ENCODE measurements at regions not wholly inside any gene's neighbourhood (a gene's known extent, or its start where the extent isn't known, plus 50 kb on each side); places are given as distances from the start of the nearest gene placed in this dataset.

DNA sequence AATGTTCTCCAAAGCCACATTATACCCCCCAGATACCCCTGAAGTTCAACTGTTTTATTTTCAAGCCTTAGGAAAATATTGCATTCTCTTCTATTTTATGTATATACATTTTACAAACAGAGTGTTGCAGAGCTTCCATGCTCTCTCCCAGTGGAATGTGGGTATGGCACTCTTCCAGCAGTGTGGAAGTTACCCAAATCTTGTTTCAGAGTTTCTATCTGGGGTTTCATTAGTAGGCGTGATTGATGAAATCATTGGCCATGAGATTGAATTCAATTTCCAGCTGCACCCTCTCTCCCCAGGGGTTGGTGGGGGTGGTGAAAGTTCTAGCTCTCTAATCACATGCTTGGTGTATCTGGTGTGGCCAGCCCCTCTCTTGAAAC is 350.4 kb downstream of the RPS24 start:
- no peaks in the 10 kb centered on the region for H3K4me1 ChIP-seq (ENCODE audit: control insufficient read depth in 1 of 2, low read depth in 2 of 2)
- DNase-seq (ENCODE audit: low spot score) (no peak), ATAC-seq (ENCODE audit: insufficient number of reproducible peaks, low FRiP score, low read depth) (no peak)
- no peak overlapping the region for H3K4me3 ChIP-seq
- H3K27me3 ChIP-seq (replicated peaks; ENCODE audit: insufficient read depth), result no peaks in the 10 kb centered on the region
- TF ChIP-seq CTCF (IDR thresholded peaks at IDR 0.05), result no peak
- no peak overlapping the region for H3K27ac ChIP-seq
- H3K9me3 ChIP-seq, result no peaks in the 10 kb centered on the region
- no peaks in the 10 kb centered on the region for H3K36me3 ChIP-seq

GRCh38 chr10:78385599-78385998 is 351.9 kb downstream of the RPS24 start:
- Histone ChIP-seq H3K9me3 (no peaks in the 10 kb centered on the region), H3K4me3 (no peak overlapping the region), H3K36me3 (no peaks in the 10 kb centered on the region), H3K27ac (no peak overlapping the region), H3K27me3 (replicated peaks; ENCODE audit: insufficient read depth) (no peaks in the 10 kb centered on the region), H3K4me1 (ENCODE audit: control insufficient read depth in 1 of 2, low read depth in 2 of 2) (no peaks in the 10 kb centered on the region)
- DNase-seq (ENCODE audit: low spot score) (no peak), ATAC-seq (ENCODE audit: insufficient number of reproducible peaks, low FRiP score, low read depth) (no peak)
- no peak for TF ChIP-seq CTCF (IDR thresholded peaks at IDR 0.05)

DNA sequence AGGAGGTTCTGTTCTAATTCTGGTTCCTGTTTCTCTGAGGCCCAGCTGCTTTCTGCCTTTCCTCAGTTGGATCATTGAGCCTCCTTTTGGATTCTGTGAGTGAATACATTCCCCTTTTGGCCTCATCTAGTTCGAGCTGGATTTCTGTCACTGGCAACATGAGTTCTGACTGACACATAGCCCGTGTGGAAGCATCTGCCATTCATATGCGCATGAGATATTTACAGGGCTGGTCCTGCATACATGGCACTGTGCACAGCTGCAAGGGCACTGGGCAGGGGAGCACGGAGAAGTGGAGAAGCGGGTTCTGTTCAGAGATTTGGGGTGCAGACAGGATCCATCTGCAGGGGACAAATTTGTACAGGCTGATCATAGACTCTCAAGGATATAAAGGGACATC is 352.8 kb downstream of the RPS24 start:
- no peaks in the 10 kb centered on the region for H3K4me1 ChIP-seq (ENCODE audit: control insufficient read depth in 1 of 2, low read depth in 2 of 2)
- no peaks in the 10 kb centered on the region for H3K27me3 ChIP-seq (replicated peaks; ENCODE audit: insufficient read depth)
- H3K27ac ChIP-seq, result no peak overlapping the region
- DNase-seq (ENCODE audit: low spot score) (no peak), ATAC-seq (ENCODE audit: insufficient number of reproducible peaks, low FRiP score, low read depth) (no peak)
- no peak for TF ChIP-seq CTCF (IDR thresholded peaks at IDR 0.05)
- H3K36me3 ChIP-seq, result no peaks in the 10 kb centered on the region
- H3K4me3 ChIP-seq, result no peak overlapping the region
- no peaks in the 10 kb centered on the region for H3K9me3 ChIP-seq

DNA sequence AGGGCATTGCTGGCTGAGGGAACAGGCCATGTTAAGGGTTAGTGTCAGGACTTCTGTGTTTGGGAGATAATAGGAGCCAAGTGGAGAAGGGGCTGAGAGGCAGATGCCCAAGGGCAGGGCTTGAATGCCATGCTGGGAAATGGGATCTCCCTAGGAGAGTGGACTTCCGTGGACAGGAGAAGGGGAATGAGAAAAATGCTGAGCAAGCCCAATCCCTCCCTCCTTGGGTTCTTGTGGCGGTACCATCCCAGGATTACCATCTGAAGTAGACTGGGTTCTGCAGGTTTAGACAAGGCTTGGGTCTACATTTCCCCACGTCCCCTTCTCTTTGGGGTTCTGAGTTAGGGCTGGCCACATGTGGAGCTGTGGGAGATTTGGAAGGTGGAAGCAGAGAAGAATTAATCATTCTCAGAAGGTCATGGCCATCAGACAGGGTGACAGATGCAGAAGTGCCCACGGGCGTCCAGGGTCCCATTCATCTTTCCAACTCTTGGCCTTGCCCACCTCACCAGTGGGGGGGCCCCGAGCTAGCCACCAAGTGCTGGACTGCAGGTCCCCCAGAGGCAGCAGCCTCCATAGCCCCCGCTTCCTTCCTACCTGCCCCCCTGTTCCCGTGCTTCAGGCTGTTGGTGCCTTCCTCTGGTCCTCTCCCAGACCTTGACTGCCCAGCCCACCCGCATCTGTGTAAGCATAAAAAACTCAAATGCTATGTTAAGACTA is 354.8 kb downstream of the RPS24 start:
- no peak overlapping the region for H3K27ac ChIP-seq
- H3K36me3 ChIP-seq, result no peaks in the 10 kb centered on the region
- DNase-seq (ENCODE audit: low spot score) (no peak), ATAC-seq (ENCODE audit: insufficient number of reproducible peaks, low FRiP score, low read depth) (no peak)
- H3K27me3 ChIP-seq (replicated peaks; ENCODE audit: insufficient read depth), result no peaks in the 10 kb centered on the region
- H3K4me3 ChIP-seq, result no peak overlapping the region
- TF ChIP-seq CTCF (IDR thresholded peaks at IDR 0.05), result no peak
- no peaks in the 10 kb centered on the region for H3K9me3 ChIP-seq
- H3K4me1 ChIP-seq (ENCODE audit: control insufficient read depth in 1 of 2, low read depth in 2 of 2), result no peaks in the 10 kb centered on the region

DNA sequence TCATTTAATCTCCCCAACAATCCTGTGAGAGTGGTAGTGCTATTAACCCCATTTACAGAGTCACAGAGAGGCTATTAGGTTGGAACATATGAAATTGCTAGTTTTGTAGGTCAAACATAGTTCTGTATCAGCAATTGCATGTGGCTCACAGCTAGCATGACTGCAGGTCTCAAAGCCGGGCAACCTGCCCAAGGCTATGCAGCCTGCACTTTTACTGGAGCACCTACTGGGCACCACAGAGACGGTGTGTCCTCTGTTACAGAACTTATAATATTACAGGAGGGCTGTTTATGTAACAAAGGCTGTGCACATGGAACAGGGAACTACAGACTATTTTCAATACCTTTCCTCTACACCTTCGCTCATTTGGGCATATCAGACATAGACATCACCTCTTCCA is 355.8 kb downstream of the RPS24 start:
- TF ChIP-seq CTCF (IDR thresholded peaks at IDR 0.05), result no peak
- Histone ChIP-seq H3K27ac (no peak overlapping the region), H3K36me3 (no peaks in the 10 kb centered on the region), H3K4me3 (no peak overlapping the region), H3K4me1 (ENCODE audit: control insufficient read depth in 1 of 2, low read depth in 2 of 2) (no peaks in the 10 kb centered on the region), H3K27me3 (replicated peaks; ENCODE audit: insufficient read depth) (no peaks in the 10 kb centered on the region), H3K9me3 (no peaks in the 10 kb centered on the region)
- ATAC-seq (ENCODE audit: insufficient number of reproducible peaks, low FRiP score, low read depth) (no peak), DNase-seq (ENCODE audit: low spot score) (no peak)

Measured in thoracic aorta (tissue), 2 donors.